Esophagus squamous epithelium (tissue), 4 donors: ENCODE measurements at regions not wholly inside any gene's neighbourhood (a gene's known extent, or its start where the extent isn't known, plus 50 kb on each side); places are given as distances from the start of the nearest gene placed in this dataset.
"Not testable (repeated sequence)": the region's sequence is repeated elsewhere in the genome, so short reads cannot be mapped to it uniquely, and the experiment has no call there.

ENCODE experiments used
- POLR2A ChIP-seq, 4 donors: fragments of 450-650 bp; IDR thresholded peaks; one replicate each; pipeline ENCODE4 v1.6.1; 2017; ENCODE audit warnings: antibody characterized with exemption in 4 of 4, mild to moderate bottlenecking in 4 of 4, moderate library complexity in 3 of 4
- TF ChIP-seq, protein P1 (sequence below), 6 experiments: fragments of 450-650 bp in 4 of 6; fragments of 200-600 bp in 2 of 6; sonication (generic) in 2 of 6; IDR thresholded peaks; one replicate each; pipeline ENCODE4 v1.5.1; 2016 to 2019; ENCODE audit warnings: antibody characterized with exemption in 6 of 6, mild to moderate bottlenecking in 4 of 6, moderate library complexity in 4 of 6

DNA sequence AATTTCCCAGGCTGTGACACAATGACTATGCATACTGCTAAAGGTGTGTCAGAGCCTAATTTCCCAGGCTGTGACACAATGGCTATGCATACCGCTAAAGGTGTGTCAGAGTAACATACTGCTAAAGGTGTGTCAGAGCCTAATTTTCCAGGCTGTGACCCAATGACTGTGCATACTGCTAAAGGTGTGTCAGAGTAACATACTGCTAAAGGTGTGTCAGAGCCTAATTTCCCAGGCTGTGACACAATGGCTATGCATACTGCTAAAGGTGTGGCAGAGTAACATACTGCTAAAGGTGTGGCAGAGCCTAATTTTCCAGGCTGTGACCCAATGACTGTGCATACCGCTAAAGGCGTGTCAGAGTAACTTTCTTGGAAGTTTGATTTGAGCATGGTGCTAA is 132.9 kb downstream of the BOD1 start:
- TF ChIP-seq POLR2A (IDR thresholded peaks at IDR 0.05), result not testable (repeated sequence)
- TF ChIP-seq, protein P1, sequence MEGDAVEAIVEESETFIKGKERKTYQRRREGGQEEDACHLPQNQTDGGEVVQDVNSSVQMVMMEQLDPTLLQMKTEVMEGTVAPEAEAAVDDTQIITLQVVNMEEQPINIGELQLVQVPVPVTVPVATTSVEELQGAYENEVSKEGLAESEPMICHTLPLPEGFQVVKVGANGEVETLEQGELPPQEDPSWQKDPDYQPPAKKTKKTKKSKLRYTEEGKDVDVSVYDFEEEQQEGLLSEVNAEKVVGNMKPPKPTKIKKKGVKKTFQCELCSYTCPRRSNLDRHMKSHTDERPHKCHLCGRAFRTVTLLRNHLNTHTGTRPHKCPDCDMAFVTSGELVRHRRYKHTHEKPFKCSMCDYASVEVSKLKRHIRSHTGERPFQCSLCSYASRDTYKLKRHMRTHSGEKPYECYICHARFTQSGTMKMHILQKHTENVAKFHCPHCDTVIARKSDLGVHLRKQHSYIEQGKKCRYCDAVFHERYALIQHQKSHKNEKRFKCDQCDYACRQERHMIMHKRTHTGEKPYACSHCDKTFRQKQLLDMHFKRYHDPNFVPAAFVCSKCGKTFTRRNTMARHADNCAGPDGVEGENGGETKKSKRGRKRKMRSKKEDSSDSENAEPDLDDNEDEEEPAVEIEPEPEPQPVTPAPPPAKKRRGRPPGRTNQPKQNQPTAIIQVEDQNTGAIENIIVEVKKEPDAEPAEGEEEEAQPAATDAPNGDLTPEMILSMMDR (IDR thresholded peaks at IDR 0.05), result not testable (repeated sequence)
